IPS DF 6.9 (cell line): ENCODE measurements at regions not wholly inside any gene's neighbourhood (a gene's known extent, or its start where the extent isn't known, plus 50 kb on each side); places are given as distances from the start of the nearest gene placed in this dataset.

Experiments used
- DNase-seq: peaks from one replicate; pipeline ENCODE4 v3.0.0-alpha.2; 2013; ENCODE audit warnings: low read depth, low spot score
- H3K27ac ChIP-seq: one replicate; pipeline ENCODE4 v1.5.1; 2013; ENCODE audit warnings: low read length, control low read depth
- H3K27me3 ChIP-seq: 2 replicates; pipeline ENCODE4 v1.6.1; 2013; ENCODE audit warnings: mild to moderate bottlenecking, low read length; ENCODE audit not compliant: control insufficient read depth, insufficient read depth
- H3K36me3 ChIP-seq: 2 replicates; pipeline ENCODE4 v1.6.1; 2013; ENCODE audit warnings: low read length; ENCODE audit not compliant: control insufficient read depth, insufficient read depth
- H3K4me1 ChIP-seq: 2 replicates; pipeline ENCODE4 v1.6.1; 2013; ENCODE audit warnings: low read length; ENCODE audit not compliant: control insufficient read depth, insufficient read depth
- H3K4me3 ChIP-seq: 2 replicates; pipeline ENCODE4 v1.5.1; 2013; ENCODE audit warnings: mild to moderate bottlenecking, low read length
- H3K9me3 ChIP-seq: 2 replicates; pipeline ENCODE4 v1.6.1; 2013; ENCODE audit warnings: low read length, inconsistent platforms; ENCODE audit not compliant: control insufficient read depth, insufficient read depth
- WGBS: extraction: QIAGEN DNeasy Blood & Tissue Kit; methylation state at CpG from one replicate; pipeline ENCODE4 v1.1.7; 2013; ENCODE audit warnings: mixed read lengths, missing lambda C conversion rate; ENCODE audit not compliant: insufficient read length, insufficient coverage; 5-methylcytosine and 5-hydroxymethylcytosine counted together

DNA sequence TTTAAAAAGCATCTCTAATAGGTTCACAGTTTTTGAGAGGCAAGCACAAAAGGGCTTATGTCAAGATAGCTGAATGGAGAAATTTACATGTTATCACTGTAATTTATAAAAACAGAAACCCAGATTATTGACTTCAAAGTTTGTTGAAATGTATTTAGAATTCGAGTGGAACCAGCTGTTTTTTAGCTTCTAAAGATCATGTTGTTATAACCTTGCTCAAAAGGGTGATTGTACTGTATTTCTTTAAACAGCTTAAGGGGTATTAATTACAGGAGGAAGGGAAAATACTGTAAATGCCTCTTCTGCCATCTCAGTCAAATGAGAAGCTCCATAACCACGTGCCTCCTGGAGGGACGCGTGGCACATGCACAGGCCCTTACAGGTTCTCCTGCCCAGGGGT lies 156.2 kb upstream of the MGMT start:
- no CpG with 5 or more reads among the region's 4 CpGs for WGBS
- H3K27ac ChIP-seq: no peak overlapping the region
- H3K27me3 ChIP-seq: no peaks in the 10 kb centered on the region
- no peak overlapping the region for H3K4me3 ChIP-seq
- no peaks in the 10 kb centered on the region for H3K36me3 ChIP-seq
- H3K4me1 ChIP-seq: no peaks in the 10 kb centered on the region
- no peak for DNase-seq
- no peaks in the 10 kb centered on the region for H3K9me3 ChIP-seq

- H3K27me3 ChIP-seq: no peaks in the 10 kb centered on the region
- no peaks in the 10 kb centered on the region; the same call in 1 of the 2 replicates for H3K4me1 ChIP-seq
- DNase-seq: no peak
- no peak overlapping the region for H3K27ac ChIP-seq
- H3K9me3 ChIP-seq: no peaks in the 10 kb centered on the region
- H3K36me3 ChIP-seq: no peaks in the 10 kb centered on the region
- H3K4me3 ChIP-seq: no peak overlapping the region
- no CpG with 5 or more reads among the region's 1 CpG for WGBS
Observed at GRCh38 chr10:129319934-129320333, 147.1 kb upstream of the MGMT start.

DNA sequence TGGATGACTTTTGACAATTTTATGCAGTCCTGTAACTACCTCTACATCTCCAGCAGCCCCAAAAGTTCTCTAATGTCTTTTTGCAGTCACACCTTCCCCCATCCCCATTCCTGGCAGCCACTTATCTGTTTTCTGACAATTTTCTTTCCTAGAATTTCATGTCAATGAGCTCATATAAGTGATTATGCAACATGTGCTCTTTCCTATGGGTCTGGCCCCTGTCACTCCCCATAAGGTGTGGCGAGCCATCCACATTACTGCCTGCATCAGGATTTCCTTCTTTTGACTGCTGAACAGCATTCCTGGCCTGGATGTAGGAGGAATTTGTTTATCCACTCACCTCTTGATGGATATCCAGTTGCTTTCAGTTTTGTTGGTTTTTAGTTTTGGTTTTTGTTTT lies 146.7 kb upstream of the MGMT start:
- Histone ChIP-seq H3K4me1 (no peaks in the 10 kb centered on the region; the same call in 1 of the 2 replicates), H3K27me3 (no peaks in the 10 kb centered on the region), H3K27ac (no peak overlapping the region), H3K9me3 (no peaks in the 10 kb centered on the region), H3K4me3 (no peak overlapping the region), H3K36me3 (no peaks in the 10 kb centered on the region)
- no peak for DNase-seq
- WGBS: no CpG with 5 or more reads among the region's 1 CpG

GRCh38 chr10:129321727-129322126 lies 145.3 kb upstream of the MGMT start:
- WGBS: no CpG with 5 or more reads among the region's 10 CpGs
- Histone ChIP-seq H3K27ac (no peak overlapping the region), H3K36me3 (no peaks in the 10 kb centered on the region), H3K27me3 (no peaks in the 10 kb centered on the region), H3K9me3 (no peaks in the 10 kb centered on the region), H3K4me1 (no peaks in the 10 kb centered on the region; the same call in 1 of the 2 replicates), H3K4me3 (no peak overlapping the region)
- no peak for DNase-seq

DNA sequence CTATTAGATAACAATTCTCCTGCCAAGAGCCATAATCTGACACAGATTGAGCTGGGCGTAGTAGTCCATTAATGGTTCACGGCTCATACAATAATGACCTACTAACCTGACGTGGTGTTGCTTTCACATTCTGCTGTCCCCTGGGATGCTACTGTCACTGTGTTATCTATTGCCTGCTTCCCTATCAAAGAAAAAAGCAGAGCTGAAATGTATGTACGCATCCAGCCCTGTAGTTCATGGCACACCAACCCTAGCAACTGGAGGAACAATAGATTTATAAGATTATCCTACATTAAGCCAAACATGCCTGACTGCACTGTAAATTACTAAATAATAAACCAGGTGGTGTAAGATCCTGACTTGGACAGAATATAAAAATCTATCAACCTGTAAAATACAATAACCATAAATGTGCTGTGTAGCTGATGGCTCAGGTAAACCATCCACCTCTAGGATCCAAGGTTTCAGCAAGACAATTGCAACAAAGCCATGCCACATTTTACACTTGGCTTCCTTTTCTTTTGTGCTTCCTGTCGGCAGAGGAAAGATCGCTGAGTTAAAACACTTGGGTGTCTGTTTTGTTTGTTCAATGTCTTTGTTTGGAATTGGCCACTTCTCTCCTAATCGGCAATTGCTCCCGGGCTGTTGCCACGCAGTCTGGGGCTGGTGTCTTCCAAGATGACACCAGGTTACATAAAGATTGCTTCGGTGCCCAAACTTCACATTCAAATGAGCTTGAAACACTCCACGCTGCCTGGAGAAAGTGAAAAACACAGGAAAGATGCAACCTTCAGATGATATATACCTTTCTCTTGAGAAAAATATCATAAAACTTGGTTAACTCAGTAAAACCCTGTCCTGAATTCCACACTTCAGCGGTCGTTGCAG lies 143.9 kb upstream of the MGMT start:
- Histone ChIP-seq H3K4me3 (no peak overlapping the region), H3K27ac (no peak overlapping the region), H3K4me1 (no peaks in the 10 kb centered on the region; the same call in 1 of the 2 replicates), H3K9me3 (no peaks in the 10 kb centered on the region), H3K27me3 (no peaks in the 10 kb centered on the region), H3K36me3 (no peaks in the 10 kb centered on the region)
- WGBS: no CpG with 5 or more reads among the region's 13 CpGs
- no peak for DNase-seq

GRCh38 chr10:129323879-129324278 lies 143.2 kb upstream of the MGMT start:
- no peak for DNase-seq
- Histone ChIP-seq H3K9me3 (no peaks in the 10 kb centered on the region), H3K27me3 (no peaks in the 10 kb centered on the region), H3K36me3 (no peaks in the 10 kb centered on the region), H3K27ac (no peak overlapping the region), H3K4me3 (no peak overlapping the region), H3K4me1 (no peaks in the 10 kb centered on the region; the same call in 1 of the 2 replicates)
- WGBS: no CpG with 5 or more reads among the region's 4 CpGs

DNA sequence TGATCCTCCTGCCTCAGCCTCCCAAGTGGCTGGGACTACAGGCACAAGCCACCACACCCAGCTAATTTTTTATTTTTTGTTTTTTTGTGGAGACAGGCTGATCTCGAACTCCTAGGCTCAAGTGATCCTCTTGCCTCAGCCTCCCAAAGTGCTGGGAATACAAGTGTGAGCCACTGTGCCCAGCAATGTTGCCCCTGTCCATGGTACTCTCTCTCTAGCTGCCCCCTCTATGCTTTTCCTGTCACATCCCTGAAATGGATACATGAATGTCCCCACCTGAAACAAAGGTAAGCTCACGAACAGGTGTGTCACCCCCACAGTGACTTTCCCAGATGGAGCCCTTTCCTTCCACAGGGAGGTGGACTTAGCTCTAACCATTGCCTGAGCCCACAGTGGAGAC lies 141.1 kb upstream of the MGMT start:
- Histone ChIP-seq H3K4me3 (no peak overlapping the region), H3K9me3 (no peaks in the 10 kb centered on the region), H3K27me3 (no peaks in the 10 kb centered on the region), H3K27ac (no peak overlapping the region), H3K4me1 (no peaks in the 10 kb centered on the region; the same call in 1 of the 2 replicates), H3K36me3 (no peaks in the 10 kb centered on the region)
- WGBS: no CpG with 5 or more reads among the region's 2 CpGs
- DNase-seq: no peak

DNA sequence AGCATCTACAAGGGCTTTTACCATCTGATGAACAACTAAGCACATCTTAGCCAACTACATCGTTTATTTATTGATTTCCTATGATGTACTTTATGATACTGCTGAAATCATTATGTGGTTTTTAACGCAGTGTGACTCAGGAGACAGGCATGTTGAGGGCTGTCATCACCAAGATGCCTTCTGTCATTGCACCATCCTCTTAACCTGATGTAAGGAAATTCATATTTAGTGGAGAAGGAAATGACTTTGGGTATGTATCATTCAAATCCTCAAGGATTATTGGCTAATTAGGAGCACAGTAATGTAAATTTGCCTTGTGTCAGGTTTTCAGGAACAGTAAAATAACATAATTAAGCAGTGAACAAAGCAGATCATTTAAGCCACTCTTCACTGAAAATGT lies 138.5 kb upstream of the MGMT start:
- no peaks in the 10 kb centered on the region for H3K27me3 ChIP-seq
- H3K4me3 ChIP-seq: no peak overlapping the region
- H3K27ac ChIP-seq: no peak overlapping the region
- H3K9me3 ChIP-seq: no peaks in the 10 kb centered on the region
- WGBS: no CpG with 5 or more reads among the region's 2 CpGs
- H3K36me3 ChIP-seq: no peaks in the 10 kb centered on the region
- no peaks in the 10 kb centered on the region; the same call in 1 of the 2 replicates for H3K4me1 ChIP-seq
- no peak for DNase-seq

- H3K4me1 ChIP-seq: no peaks in the 10 kb centered on the region; the same call in 1 of the 2 replicates
- no peak overlapping the region for H3K4me3 ChIP-seq
- DNase-seq: no peak
- H3K27me3 ChIP-seq: no peaks in the 10 kb centered on the region
- no CpG with 5 or more reads among the region's 17 CpGs for WGBS
- H3K36me3 ChIP-seq: no peaks in the 10 kb centered on the region
- no peak overlapping the region for H3K27ac ChIP-seq
- H3K9me3 ChIP-seq: no peaks in the 10 kb centered on the region
Observed at GRCh38 chr10:129329385-129330055, 137.5 kb upstream of the MGMT start.

DNA sequence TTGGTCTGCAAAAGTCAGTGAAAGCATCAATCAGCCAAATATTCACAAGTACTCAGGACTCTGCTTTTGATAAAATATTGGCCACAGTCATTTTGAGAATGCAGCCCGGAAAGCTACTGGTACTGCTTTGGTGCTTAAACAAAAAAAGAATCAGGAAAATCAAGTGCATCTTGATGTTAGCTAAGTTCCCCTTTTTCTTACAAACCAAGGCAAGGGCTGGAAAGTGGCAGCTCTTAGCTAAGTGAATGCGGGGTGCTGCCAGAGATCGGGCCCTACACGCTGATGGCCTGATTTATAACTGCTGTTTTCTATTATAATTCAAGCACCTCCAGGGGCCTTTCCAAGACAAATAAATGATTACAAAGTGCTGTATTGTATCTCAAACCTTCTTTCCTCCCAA lies 136.8 kb upstream of the MGMT start:
- Histone ChIP-seq H3K4me1 (no peaks in the 10 kb centered on the region; the same call in 1 of the 2 replicates), H3K27ac (no peak overlapping the region), H3K4me3 (no peak overlapping the region), H3K9me3 (no peaks in the 10 kb centered on the region), H3K36me3 (no peaks in the 10 kb centered on the region), H3K27me3 (no peaks in the 10 kb centered on the region)
- DNase-seq: no peak
- WGBS: no CpG with 5 or more reads among the region's 4 CpGs
